ENCODE measurements at regions not wholly inside any gene's neighbourhood (a gene's known extent, or its start where the extent isn't known, plus 50 kb on each side); places are given as distances from the start of the nearest gene placed in this dataset.

DNA sequence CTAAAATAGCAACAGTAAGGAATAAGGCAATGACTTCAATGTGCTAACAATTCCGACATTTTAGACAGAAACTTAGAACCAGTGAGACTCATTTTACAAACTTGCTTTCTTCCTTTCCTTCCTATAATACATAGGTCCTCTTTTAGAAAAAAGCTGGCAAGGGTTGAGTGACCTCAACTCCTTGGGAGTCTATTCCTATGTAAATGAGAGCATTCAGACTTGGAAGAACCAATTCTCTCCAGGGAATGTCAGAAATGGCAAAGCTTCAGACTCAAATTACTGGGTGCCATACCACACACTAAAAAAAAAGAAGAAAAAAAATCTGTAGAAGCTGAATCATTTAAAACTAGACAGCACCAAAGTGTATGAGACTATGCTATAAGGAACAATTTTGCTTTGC is 1328.2 kb downstream of the OLFM4 start:
- no peaks in the 10 kb centered on the region for H3K36me3 ChIP-seq (ENCODE audit: insufficient read depth, low read length)
- H4K20me1 ChIP-seq (ENCODE audit: insufficient read depth, low read length): no peaks in the 10 kb centered on the region
- TF ChIP-seq, protein P1, sequence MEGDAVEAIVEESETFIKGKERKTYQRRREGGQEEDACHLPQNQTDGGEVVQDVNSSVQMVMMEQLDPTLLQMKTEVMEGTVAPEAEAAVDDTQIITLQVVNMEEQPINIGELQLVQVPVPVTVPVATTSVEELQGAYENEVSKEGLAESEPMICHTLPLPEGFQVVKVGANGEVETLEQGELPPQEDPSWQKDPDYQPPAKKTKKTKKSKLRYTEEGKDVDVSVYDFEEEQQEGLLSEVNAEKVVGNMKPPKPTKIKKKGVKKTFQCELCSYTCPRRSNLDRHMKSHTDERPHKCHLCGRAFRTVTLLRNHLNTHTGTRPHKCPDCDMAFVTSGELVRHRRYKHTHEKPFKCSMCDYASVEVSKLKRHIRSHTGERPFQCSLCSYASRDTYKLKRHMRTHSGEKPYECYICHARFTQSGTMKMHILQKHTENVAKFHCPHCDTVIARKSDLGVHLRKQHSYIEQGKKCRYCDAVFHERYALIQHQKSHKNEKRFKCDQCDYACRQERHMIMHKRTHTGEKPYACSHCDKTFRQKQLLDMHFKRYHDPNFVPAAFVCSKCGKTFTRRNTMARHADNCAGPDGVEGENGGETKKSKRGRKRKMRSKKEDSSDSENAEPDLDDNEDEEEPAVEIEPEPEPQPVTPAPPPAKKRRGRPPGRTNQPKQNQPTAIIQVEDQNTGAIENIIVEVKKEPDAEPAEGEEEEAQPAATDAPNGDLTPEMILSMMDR (IDR thresholded peaks at IDR 0.05; ENCODE audit: extremely low read depth, low read depth, low read length): no peak

DNA sequence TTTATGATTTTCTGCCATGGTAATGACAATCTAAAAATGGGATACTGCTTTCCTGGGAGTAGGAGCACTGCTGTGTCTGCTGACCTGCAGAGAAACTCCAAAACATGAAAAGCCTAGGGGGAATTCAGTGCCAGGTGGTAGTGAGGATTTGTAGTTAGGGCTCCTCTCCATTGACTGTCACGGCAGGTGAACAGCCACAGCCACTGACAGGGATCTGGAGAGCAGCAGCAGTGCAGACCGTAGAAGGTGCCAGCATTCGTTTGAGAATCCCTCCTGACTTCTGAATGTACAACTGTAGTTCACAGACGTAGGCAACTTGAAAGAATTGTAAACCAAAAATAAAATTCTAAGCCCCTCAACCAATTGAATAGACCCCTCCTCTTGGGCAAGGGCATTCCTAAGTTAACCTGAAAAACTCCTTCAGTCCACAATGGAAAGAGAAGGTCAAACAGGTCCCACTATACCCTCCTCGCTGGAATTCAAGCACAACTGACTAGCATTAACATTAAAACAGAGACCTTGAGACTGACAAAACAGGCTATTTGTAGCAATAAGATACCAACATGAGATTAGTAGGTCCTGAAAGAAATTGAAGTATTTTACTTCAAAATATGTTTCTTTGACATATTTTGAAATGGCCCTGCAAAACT is 1328.8 kb downstream of the OLFM4 start:
- no peak overlapping the region for H3K4me3 ChIP-seq (ENCODE audit: insufficient read depth, low read length)
- H3K79me2 ChIP-seq (ENCODE audit: insufficient read depth, low read length): no peaks in the 10 kb centered on the region
- no peaks in the 10 kb centered on the region for H4K20me1 ChIP-seq (ENCODE audit: insufficient read depth, low read length)
- H3K4me1 ChIP-seq (ENCODE audit: insufficient read depth, low read length): no peaks in the 10 kb centered on the region
- H2AFZ ChIP-seq (ENCODE audit: low read length): no peak overlapping the region
- H3K36me3 ChIP-seq (ENCODE audit: insufficient read depth, low read length): no peaks in the 10 kb centered on the region
- H3K4me2 ChIP-seq (ENCODE audit: insufficient read depth, low read length): no peak overlapping the region
- H3K27ac ChIP-seq (ENCODE audit: low read depth, low read length): no peak overlapping the region
- no peaks in the 10 kb centered on the region for H3K9me3 ChIP-seq (ENCODE audit: low read depth, low read length)
- no peak for DNase-seq (ENCODE audit: insufficient read length, low spot score, missing footprints)
- no peaks in the 10 kb centered on the region for H3K27me3 ChIP-seq (ENCODE audit: insufficient read depth, low read length)
- TF ChIP-seq, protein P1 (IDR thresholded peaks at IDR 0.05; ENCODE audit: extremely low read depth, low read depth, low read length): no peak

More for the DNA sequence above, 1328.2 kb downstream of the OLFM4 start:
- Histone ChIP-seq H3K79me2 (ENCODE audit: insufficient read depth, low read length) (no peaks in the 10 kb centered on the region), H2AFZ (ENCODE audit: low read length) (no peak overlapping the region), H3K4me2 (ENCODE audit: insufficient read depth, low read length) (no peak overlapping the region), H3K9me3 (ENCODE audit: low read depth, low read length) (no peaks in the 10 kb centered on the region), H3K27ac (ENCODE audit: low read depth, low read length) (no peak overlapping the region), H3K4me1 (ENCODE audit: insufficient read depth, low read length) (no peaks in the 10 kb centered on the region), H3K27me3 (ENCODE audit: insufficient read depth, low read length) (no peaks in the 10 kb centered on the region), H3K4me3 (ENCODE audit: insufficient read depth, low read length) (no peak overlapping the region)
- no peak for DNase-seq (ENCODE audit: insufficient read length, low spot score, missing footprints)

DNA sequence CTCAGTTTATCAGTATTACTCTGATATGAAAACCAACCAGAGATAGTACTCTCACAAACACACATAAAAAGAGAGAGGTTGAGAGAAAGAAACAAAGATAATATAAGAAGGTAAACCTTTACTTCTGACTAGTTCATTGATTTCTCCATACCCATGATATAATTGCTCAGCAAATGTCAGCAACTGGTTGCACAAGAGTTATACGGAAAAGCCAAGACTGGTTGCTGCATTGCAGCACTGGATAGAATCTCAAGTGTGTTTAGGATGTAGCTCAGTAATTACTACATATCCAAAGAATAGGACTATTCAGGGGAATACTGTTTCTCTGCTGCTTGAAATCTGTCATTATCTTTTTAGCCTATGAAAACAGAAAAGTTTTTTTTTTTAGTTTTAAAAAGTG is 1332.8 kb downstream of the OLFM4 start:
- H3K9me3 ChIP-seq (ENCODE audit: low read depth, low read length): no peaks in the 10 kb centered on the region
- H2AFZ ChIP-seq (ENCODE audit: low read length): no peak overlapping the region
- H3K4me1 ChIP-seq (ENCODE audit: insufficient read depth, low read length): no peaks in the 10 kb centered on the region
- DNase-seq (ENCODE audit: insufficient read length, low spot score, missing footprints): no peak
- H3K27ac ChIP-seq (ENCODE audit: low read depth, low read length): no peak overlapping the region
- no peak overlapping the region for H3K4me2 ChIP-seq (ENCODE audit: insufficient read depth, low read length)
- TF ChIP-seq, protein P1 (IDR thresholded peaks at IDR 0.05; ENCODE audit: extremely low read depth, low read depth, low read length): no peak
- no peaks in the 10 kb centered on the region for H3K36me3 ChIP-seq (ENCODE audit: insufficient read depth, low read length)
- H3K79me2 ChIP-seq (ENCODE audit: insufficient read depth, low read length): no peaks in the 10 kb centered on the region
- no peaks in the 10 kb centered on the region for H4K20me1 ChIP-seq (ENCODE audit: insufficient read depth, low read length)
- no peaks in the 10 kb centered on the region for H3K27me3 ChIP-seq (ENCODE audit: insufficient read depth, low read length)
- no peak overlapping the region for H3K4me3 ChIP-seq (ENCODE audit: insufficient read depth, low read length)

DNA sequence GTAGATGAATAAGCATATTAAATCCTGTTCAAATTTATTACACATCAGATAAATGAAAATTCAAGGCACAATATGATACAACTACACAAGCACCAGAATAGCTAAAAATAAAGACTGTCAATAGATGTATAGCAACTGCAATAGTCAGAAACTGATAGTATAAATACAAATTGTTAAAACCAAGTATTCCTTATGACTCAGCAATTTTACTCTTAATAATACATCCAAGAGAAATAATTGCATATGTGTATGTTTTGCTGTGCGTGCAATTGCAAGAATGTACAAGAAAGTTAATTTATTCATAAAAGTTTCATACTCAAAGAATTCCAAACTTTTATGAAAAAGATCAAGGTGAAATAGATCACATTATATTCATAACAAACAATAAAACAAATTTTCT is 1338.1 kb downstream of the OLFM4 start:
- no peak overlapping the region for H2AFZ ChIP-seq (ENCODE audit: low read length)
- no peak overlapping the region for H3K27ac ChIP-seq (ENCODE audit: low read depth, low read length)
- no peak overlapping the region for H3K4me2 ChIP-seq (ENCODE audit: insufficient read depth, low read length)
- H3K4me3 ChIP-seq (ENCODE audit: insufficient read depth, low read length): no peak overlapping the region
- H4K20me1 ChIP-seq (ENCODE audit: insufficient read depth, low read length): no peaks in the 10 kb centered on the region
- H3K36me3 ChIP-seq (ENCODE audit: insufficient read depth, low read length): no peaks in the 10 kb centered on the region
- H3K9me3 ChIP-seq (ENCODE audit: low read depth, low read length): no peaks in the 10 kb centered on the region
- no peaks in the 10 kb centered on the region for H3K4me1 ChIP-seq (ENCODE audit: insufficient read depth, low read length)
- no peak for DNase-seq (ENCODE audit: insufficient read length, low spot score, missing footprints)
- TF ChIP-seq, protein P1 (IDR thresholded peaks at IDR 0.05; ENCODE audit: extremely low read depth, low read depth, low read length): no peak
- H3K27me3 ChIP-seq (ENCODE audit: insufficient read depth, low read length): no peaks in the 10 kb centered on the region
- no peaks in the 10 kb centered on the region for H3K79me2 ChIP-seq (ENCODE audit: insufficient read depth, low read length)

Measured in osteoblast (primary cell).